ENCODE measurements at regions not wholly inside any gene's neighbourhood (a gene's known extent, or its start where the extent isn't known, plus 50 kb on each side); places are given as distances from the start of the nearest gene placed in this dataset.

DNA sequence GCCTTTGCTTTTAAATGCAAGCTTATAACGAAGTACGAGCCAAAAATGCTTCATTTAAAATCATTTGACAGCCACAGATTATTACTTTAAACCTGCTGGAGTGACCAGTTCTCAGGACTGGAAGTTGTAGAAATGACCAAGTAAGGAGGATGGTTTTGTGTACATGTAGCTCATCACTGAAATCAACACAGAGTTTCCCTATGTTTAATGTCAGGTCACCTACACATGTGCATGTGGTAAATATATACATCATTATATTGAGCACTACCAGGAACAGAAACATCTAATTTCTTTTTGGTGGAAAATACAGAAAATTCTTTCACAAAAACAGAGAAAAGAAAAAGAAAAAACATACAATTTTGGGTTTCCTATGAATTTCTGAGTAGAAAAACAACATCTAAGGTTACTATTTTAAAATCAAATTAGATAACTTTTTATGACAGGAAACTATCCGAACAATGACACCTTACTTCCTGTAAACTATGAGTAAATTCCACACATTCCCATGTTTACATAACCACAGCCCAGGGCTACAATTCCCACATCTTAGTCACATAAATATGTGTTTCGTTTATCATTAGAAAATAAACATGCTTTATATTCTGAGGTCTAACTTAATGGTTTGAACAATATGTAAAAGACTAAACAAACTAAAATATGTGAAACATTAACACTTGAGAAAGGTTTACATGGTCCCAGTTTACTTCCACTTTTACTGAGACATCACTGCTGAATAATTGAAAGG, 73.6 kb downstream of the ZNF281 start:
- BruUV-seq (replicated peaks): no TSS peak
- DNase-seq: no peak
- intact Hi-C loops (cut with micrococcal nuclease; ENCODE audit: unreplicated experiment): loop anchor here (5.0 kb wide), 1 partner anchor 36 kb away; no protein-coding TSS in a partner anchor

DNA sequence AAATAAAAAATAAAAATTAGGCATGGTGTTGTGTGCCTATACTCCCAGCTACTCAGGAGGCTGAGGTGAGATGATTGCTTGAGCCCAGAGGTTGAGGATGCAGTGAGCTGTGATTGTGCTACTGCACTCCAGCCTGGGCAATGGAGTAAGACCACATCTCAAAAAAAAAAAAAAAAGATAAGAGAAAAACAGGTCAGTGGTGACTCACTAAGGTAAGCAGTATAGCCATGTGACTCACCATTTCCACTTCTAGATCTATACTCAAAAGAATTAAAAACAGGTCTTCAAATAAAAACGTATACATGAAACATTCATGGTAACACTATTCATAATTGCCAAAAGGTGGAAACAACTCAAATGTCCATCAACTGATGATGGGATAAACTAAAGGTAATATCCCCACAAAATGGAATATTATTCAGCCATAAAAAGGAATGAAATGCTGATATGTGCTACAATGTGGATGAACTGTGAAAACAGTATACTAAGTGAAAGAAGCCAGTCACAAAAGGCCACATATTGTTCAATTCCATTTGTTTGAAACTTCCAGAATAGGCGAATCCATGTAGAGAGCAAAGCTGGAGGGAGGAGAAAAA, 75.1 kb downstream of the ZNF281 start:
- TF ChIP-seq, protein P1, sequence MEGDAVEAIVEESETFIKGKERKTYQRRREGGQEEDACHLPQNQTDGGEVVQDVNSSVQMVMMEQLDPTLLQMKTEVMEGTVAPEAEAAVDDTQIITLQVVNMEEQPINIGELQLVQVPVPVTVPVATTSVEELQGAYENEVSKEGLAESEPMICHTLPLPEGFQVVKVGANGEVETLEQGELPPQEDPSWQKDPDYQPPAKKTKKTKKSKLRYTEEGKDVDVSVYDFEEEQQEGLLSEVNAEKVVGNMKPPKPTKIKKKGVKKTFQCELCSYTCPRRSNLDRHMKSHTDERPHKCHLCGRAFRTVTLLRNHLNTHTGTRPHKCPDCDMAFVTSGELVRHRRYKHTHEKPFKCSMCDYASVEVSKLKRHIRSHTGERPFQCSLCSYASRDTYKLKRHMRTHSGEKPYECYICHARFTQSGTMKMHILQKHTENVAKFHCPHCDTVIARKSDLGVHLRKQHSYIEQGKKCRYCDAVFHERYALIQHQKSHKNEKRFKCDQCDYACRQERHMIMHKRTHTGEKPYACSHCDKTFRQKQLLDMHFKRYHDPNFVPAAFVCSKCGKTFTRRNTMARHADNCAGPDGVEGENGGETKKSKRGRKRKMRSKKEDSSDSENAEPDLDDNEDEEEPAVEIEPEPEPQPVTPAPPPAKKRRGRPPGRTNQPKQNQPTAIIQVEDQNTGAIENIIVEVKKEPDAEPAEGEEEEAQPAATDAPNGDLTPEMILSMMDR (IDR thresholded peaks at IDR 0.05; ENCODE audit: unreplicated experiment): no peak
- BruUV-seq (replicated peaks): no TSS peak
- peaks cover 6% of the 10 kb centered on the region for H3K36me3 Mint-ChIP-seq (ENCODE audit: insufficient read depth, unreplicated experiment)
- H3K4me3 Mint-ChIP-seq (ENCODE audit: low read depth, unreplicated experiment): no peak overlapping the region
- H3K27me3 Mint-ChIP-seq (ENCODE audit: unreplicated experiment): no peaks in the 10 kb centered on the region
- intact Hi-C loops (cut with micrococcal nuclease; ENCODE audit: unreplicated experiment): loop anchor here (5.0 kb wide), 1 partner anchor 38 kb away; no protein-coding TSS in a partner anchor
- peak overlapping the region; percentile 78 for H3K27ac Mint-ChIP-seq (ENCODE audit: unreplicated experiment)
- H3K9me3 Mint-ChIP-seq (ENCODE audit: low read depth, unreplicated experiment): no peaks in the 10 kb centered on the region
- CTCF ChIA-PET: no interaction called here
- peak; percentile 12 for DNase-seq
- H3K4me1 Mint-ChIP-seq (ENCODE audit: low read depth, unreplicated experiment): peaks cover 18% of the 10 kb centered on the region

More for the DNA sequence above, 73.6 kb downstream of the ZNF281 start:
- CTCF ChIA-PET: interaction anchor here (0.5 kb wide), 1 partner anchor 139 kb away, joined by 3 read pairs; no protein-coding TSS in a partner anchor
- Mint-ChIP-seq H3K4me1 (ENCODE audit: low read depth, unreplicated experiment) (peaks cover 22% of the 10 kb centered on the region), H3K27me3 (ENCODE audit: unreplicated experiment) (no peaks in the 10 kb centered on the region), H3K27ac (ENCODE audit: unreplicated experiment) (peak overlapping the region; percentile 4), H3K4me3 (ENCODE audit: low read depth, unreplicated experiment) (no peak overlapping the region), H3K9me3 (ENCODE audit: low read depth, unreplicated experiment) (no peaks in the 10 kb centered on the region), H3K36me3 (ENCODE audit: insufficient read depth, unreplicated experiment) (peaks cover 6% of the 10 kb centered on the region)
- TF ChIP-seq, protein P1 (IDR thresholded peaks at IDR 0.05; ENCODE audit: unreplicated experiment): no peak

DNA sequence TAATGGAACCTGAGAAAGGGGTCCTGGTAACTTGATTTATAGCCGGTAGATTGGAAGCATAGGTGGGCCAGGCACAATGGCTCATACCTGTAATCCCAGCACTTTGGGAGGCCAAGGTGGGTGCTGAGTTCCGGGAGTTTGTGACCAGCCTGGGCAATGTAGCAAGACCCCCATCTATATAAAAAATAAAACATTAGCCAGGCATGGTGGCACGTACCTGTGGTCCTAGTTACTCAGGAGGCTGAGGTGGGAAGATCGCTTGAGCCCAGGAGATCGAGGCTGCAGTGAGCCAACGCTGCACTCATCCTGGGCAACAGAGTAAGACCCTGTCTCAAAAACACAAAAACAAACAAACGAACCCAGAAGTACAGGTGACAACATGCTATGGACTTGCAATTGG, 76.5 kb downstream of the ZNF281 start:
- H3K9me3 Mint-ChIP-seq (ENCODE audit: low read depth, unreplicated experiment): no peaks in the 10 kb centered on the region
- intact Hi-C loops (cut with micrococcal nuclease; ENCODE audit: unreplicated experiment): no loop called here
- CTCF ChIA-PET: no interaction called here

DNA sequence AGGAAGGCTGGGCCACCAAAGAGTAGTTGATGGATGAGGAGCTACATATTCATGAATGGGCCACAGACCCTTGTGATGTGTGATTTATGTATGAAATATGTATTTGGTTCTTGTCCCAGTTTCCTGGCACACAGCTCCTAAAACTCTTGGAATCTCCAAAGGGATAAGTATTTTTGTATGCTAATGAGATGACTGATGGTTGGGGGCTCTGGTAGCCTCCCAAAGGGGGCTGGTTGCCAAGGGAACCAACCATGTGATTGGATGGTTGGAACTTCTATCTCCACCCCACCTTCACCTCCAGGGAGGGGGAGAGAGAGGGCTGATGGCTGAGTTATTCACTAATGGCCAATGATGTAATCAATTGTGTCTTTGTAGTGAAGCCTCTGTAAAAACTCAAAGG, 77.1 kb downstream of the ZNF281 start:
- Mint-ChIP-seq H3K27ac (ENCODE audit: unreplicated experiment) (no peak overlapping the region), H3K36me3 (ENCODE audit: insufficient read depth, unreplicated experiment) (peaks cover 6% of the 10 kb centered on the region), H3K4me1 (ENCODE audit: low read depth, unreplicated experiment) (peaks cover 14% of the 10 kb centered on the region), H3K4me3 (ENCODE audit: low read depth, unreplicated experiment) (no peak overlapping the region), H3K27me3 (ENCODE audit: unreplicated experiment) (peaks cover 9% of the 10 kb centered on the region), H3K9me3 (ENCODE audit: low read depth, unreplicated experiment) (no peaks in the 10 kb centered on the region)
- TF ChIP-seq, protein P1 (IDR thresholded peaks at IDR 0.05; ENCODE audit: unreplicated experiment): no peak
- BruUV-seq (replicated peaks): no TSS peak
- intact Hi-C loops (cut with micrococcal nuclease; ENCODE audit: unreplicated experiment): no loop called here
- DNase-seq: no peak
- CTCF ChIA-PET: no interaction called here

More for the DNA sequence above, 76.5 kb downstream of the ZNF281 start:
- no peak overlapping the region for H3K4me3 Mint-ChIP-seq (ENCODE audit: low read depth, unreplicated experiment)
- peaks cover 3% of the 10 kb centered on the region for H3K27me3 Mint-ChIP-seq (ENCODE audit: unreplicated experiment)
- DNase-seq: no peak
- H3K27ac Mint-ChIP-seq (ENCODE audit: unreplicated experiment): no peak overlapping the region
- H3K36me3 Mint-ChIP-seq (ENCODE audit: insufficient read depth, unreplicated experiment): peaks cover 6% of the 10 kb centered on the region
- TF ChIP-seq, protein P1 (IDR thresholded peaks at IDR 0.05; ENCODE audit: unreplicated experiment): no peak
- peaks cover 18% of the 10 kb centered on the region for H3K4me1 Mint-ChIP-seq (ENCODE audit: low read depth, unreplicated experiment)
- BruUV-seq (replicated peaks): no TSS peak

All from Calu3 (cell line).